ENCODE measurements at regions not wholly inside any gene's neighbourhood (a gene's known extent, or its start where the extent isn't known, plus 50 kb on each side); places are given as distances from the start of the nearest gene placed in this dataset.

DNA sequence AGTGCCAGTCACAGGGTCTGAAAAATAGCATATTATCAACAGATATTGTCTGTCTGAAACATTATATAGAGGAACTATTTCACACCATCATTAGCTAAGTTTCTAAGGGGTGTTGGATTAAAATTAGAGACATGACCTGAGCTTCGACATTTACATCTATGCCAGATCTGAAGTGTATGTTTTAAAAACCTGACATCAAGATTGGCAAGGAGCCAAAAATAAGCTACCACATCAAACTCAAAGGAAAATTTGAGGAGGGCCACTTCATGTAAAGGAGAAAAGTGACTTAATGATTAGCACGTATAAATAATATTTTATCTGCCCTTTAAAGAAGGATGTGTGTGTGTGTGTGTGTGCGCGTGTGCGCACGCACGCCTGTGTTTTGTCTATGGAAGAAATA, 752.0 kb upstream of the GRM7 start:
- Mint-ChIP-seq H3K4me3 (no peak overlapping the region), H3K4me1 (peaks cover 12% of the 10 kb centered on the region), H3K36me3 (no peaks in the 10 kb centered on the region), H3K9me3 (peaks cover 12% of the 10 kb centered on the region), H3K27me3 (ENCODE audit: low read depth) (no peaks in the 10 kb centered on the region), H3K27ac (no peak overlapping the region)
- no peak for DNase-seq (ENCODE audit: low spot score in 2 of 2, unreplicated experiment in 2 of 2)
- TF ChIP-seq CTCF (IDR thresholded peaks at IDR 0.05; ENCODE audit: unreplicated experiment): no peak

GRCh38 chr3:6110451-6110850, 750.5 kb upstream of the GRM7 start:
- H3K36me3 Mint-ChIP-seq: no peaks in the 10 kb centered on the region
- peaks cover 10% of the 10 kb centered on the region for H3K9me3 Mint-ChIP-seq
- TF ChIP-seq CTCF (IDR thresholded peaks at IDR 0.05; ENCODE audit: unreplicated experiment): no peak
- no peak for DNase-seq (ENCODE audit: low spot score in 2 of 2, unreplicated experiment in 2 of 2)
- H3K27me3 Mint-ChIP-seq (ENCODE audit: low read depth): no peaks in the 10 kb centered on the region
- peaks cover 12% of the 10 kb centered on the region for H3K4me1 Mint-ChIP-seq
- no peak overlapping the region for H3K27ac Mint-ChIP-seq
- no peak overlapping the region for H3K4me3 Mint-ChIP-seq

- no peaks in the 10 kb centered on the region for H3K27me3 Mint-ChIP-seq (ENCODE audit: low read depth)
- TF ChIP-seq CTCF (IDR thresholded peaks at IDR 0.05; ENCODE audit: unreplicated experiment): no peak
- DNase-seq (ENCODE audit: low spot score in 2 of 2, unreplicated experiment in 2 of 2): no peak
- peaks cover 7% of the 10 kb centered on the region for H3K9me3 Mint-ChIP-seq
- H3K36me3 Mint-ChIP-seq: no peaks in the 10 kb centered on the region
- no peak overlapping the region for H3K27ac Mint-ChIP-seq
- no peak overlapping the region for H3K4me3 Mint-ChIP-seq
- peaks cover 12% of the 10 kb centered on the region for H3K4me1 Mint-ChIP-seq
Measured at GRCh38 chr3:6112546-6112945, 748.4 kb upstream of the GRM7 start.

DNA sequence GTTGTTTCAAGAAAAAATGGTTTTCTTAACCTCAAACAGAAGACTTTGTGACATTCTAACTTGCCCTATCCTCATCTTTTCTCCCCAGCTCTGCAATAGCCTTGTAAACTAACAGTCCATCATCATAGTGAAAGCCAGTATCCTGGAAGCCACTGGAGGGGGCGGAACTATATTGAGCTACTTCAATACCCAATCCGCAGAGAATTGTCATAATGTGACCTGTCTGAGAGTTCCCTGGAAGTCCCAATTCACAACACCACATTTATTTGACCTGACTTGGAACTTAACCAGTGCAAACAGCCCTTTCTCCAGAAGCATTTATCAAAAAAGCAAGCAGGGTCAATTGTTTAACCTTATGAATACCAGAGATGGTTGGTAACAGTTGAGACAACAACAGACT, 747.6 kb upstream of the GRM7 start:
- Mint-ChIP-seq H3K4me3 (no peak overlapping the region), H3K27ac (no peak overlapping the region), H3K27me3 (ENCODE audit: low read depth) (no peaks in the 10 kb centered on the region), H3K36me3 (no peaks in the 10 kb centered on the region), H3K4me1 (peaks cover 12% of the 10 kb centered on the region), H3K9me3 (peaks cover 13% of the 10 kb centered on the region)
- no peak for TF ChIP-seq CTCF (IDR thresholded peaks at IDR 0.05; ENCODE audit: unreplicated experiment)
- DNase-seq (ENCODE audit: low spot score in 2 of 2, unreplicated experiment in 2 of 2): no peak

- no peak for DNase-seq (ENCODE audit: low spot score in 2 of 2, unreplicated experiment in 2 of 2)
- H3K4me3 Mint-ChIP-seq: no peak overlapping the region
- H3K4me1 Mint-ChIP-seq: peaks cover 4% of the 10 kb centered on the region
- peaks cover 12% of the 10 kb centered on the region for H3K9me3 Mint-ChIP-seq
- H3K27ac Mint-ChIP-seq: no peak overlapping the region
- no peaks in the 10 kb centered on the region for H3K36me3 Mint-ChIP-seq
- TF ChIP-seq CTCF (IDR thresholded peaks at IDR 0.05; ENCODE audit: unreplicated experiment): no peak
- H3K27me3 Mint-ChIP-seq (ENCODE audit: low read depth): no peaks in the 10 kb centered on the region
Measured at GRCh38 chr3:6119367-6119766, 741.5 kb upstream of the GRM7 start.

GRCh38 chr3:6120786-6121185, 740.1 kb upstream of the GRM7 start:
- TF ChIP-seq CTCF (IDR thresholded peaks at IDR 0.05; ENCODE audit: unreplicated experiment): no peak

More at GRCh38 chr3:6120786-6121185, 740.1 kb upstream of the GRM7 start:
- H3K4me1 Mint-ChIP-seq: peaks cover 4% of the 10 kb centered on the region
- H3K27ac Mint-ChIP-seq: no peak overlapping the region
- H3K27me3 Mint-ChIP-seq (ENCODE audit: low read depth): no peaks in the 10 kb centered on the region
- H3K9me3 Mint-ChIP-seq: peaks cover 7% of the 10 kb centered on the region
- no peak for DNase-seq (ENCODE audit: low spot score in 2 of 2, unreplicated experiment in 2 of 2)
- H3K4me3 Mint-ChIP-seq: no peak overlapping the region
- H3K36me3 Mint-ChIP-seq: no peaks in the 10 kb centered on the region

Data from mesothelial cell of epicardium (in vitro differentiated cells).